Stimulated activated CD4-positive, alpha-beta T cell treated with anti-CD3 and anti-CD28 coated beads, TNF-alpha, amount 100 ng/mL, for 4 hours (primary cell): ENCODE measurements at regions not wholly inside any gene's neighbourhood (a gene's known extent, or its start where the extent isn't known, plus 50 kb on each side); places are given as distances from the start of the nearest gene placed in this dataset.

Experiments
- DNase-seq, 3 experiments: peaks; one replicate each; pipeline ENCODE4 v3.0.0-alpha.2; 2020; ENCODE audit warnings: low read depth in 3 of 3

GRCh38 chr13:73251626-73252265, 192.9 kb downstream of the KLF5 start:
- DNase-seq = no peak

GRCh38 chr13:73250061-73250460, 191.3 kb downstream of the KLF5 start:
- DNase-seq = no peak

GRCh38 chr13:73248711-73249580, 190.1 kb downstream of the KLF5 start:
- no peak for DNase-seq

DNA sequence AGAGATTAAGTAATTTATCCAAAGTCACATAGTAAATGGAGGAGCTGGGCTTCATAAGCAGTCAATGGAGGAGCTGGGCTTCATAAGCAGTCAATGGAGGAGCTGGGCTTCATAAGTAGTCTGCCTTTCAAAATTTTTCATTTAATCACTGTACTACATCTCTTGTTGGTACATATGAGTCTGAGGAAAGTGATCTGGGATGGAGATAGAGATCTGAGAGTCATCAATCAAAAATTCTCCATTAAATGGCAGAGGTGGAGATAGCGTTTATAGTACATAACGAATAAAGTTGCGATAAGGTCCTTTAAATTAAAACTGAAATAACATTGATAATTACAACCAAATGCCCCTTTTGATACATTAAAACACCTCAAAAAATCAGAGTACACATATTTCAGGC, 189.3 kb downstream of the KLF5 start:
- no peak for DNase-seq

- DNase-seq = no peak
These were observed 186.4 kb downstream of the KLF5 start for GRCh38 chr13:73245246-73245645.

DNA sequence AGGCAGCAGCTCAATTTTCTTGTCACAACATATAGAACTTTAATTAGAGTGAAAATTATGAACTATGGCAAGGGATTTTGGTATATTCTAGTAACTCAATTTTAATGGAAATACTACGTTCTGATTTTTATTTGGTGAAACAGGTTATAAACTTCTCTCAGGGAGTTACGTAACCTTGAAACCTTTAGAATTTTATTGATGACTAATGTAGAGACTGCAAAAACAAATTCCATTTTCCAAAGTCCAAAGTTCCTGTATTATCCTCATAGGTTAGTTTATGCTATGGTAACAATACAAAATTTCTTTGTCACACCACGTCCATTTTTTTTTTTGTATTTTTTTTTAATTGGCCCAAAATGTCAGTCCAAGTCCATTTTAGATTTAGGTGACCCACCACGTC, 185.7 kb downstream of the KLF5 start:
- DNase-seq = no peak

DNA sequence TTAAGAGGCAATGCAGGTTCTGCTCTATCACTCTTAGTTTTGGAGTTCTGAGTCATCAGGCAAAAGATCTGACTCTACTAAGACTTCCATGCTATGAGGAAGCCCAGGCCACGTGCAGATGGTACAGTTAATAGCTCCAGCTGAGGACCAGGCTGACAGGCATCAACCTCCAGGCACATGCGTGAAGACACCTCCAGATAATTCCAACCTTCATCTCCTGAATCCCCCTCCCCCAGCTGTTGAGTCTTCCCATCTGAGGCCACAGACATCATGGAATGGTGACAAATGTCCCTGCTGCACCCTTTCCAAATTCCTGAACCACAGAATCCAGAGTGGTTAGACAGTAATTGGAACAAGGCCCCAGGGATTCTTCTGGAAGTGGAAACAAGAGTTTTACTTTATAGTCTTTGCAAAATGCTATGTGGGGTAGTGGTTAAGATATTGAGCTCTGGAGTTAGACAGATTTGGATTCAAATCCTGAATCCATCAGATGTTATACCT, 183.8 kb downstream of the KLF5 start:
- DNase-seq = no peak

DNA sequence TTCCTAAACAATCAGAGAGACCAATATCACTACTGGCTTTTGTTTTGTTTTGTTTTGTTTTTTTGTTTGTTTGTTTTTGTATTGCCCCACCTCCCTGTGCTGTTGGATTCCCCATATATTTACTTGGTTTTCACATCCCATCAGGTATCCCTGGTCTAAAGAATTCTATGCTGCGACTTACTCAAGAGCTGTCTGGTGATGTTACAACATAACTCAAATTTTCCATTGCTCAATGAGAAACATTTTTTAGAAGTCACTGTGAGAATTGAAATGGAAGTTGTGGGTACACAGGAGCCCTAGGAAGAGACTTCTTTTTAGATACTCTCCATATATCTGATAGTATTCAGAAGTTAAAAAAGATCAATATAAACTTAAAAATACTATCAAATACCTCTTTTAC, 181.4 kb downstream of the KLF5 start:
- DNase-seq = no peak

GRCh38 chr13:73235385-73235784, 176.6 kb downstream of the KLF5 start:
- no peak for DNase-seq

- no peak for DNase-seq
These were observed 172.7 kb downstream of the KLF5 start for GRCh38 chr13:73231471-73231870.

DNA sequence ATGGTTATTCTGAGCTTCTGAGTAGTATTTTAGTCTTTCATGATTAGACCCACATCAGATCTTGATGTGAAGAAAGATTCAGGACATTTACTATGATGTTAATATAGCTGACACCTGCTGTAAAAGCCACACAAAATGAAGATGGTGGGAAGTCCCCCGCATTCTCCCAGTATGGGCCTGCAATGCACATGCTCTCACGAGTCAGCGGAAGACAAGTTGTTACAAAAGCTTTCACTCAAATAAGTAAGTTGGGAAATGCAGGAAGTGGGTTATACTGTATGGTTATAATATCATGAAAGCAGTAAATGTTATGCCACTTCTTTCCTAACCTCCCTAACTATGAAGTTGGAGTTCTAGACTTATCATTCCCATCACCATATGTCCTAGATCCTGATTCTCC, 171.9 kb downstream of the KLF5 start:
- no peak for DNase-seq

- DNase-seq = no peak
These were observed 169.7 kb downstream of the KLF5 start for GRCh38 chr13:73228546-73228945.

- DNase-seq = no peak
These were observed 167.2 kb downstream of the KLF5 start for GRCh38 chr13:73225990-73226389.

- DNase-seq = no peak
These were observed 165.9 kb downstream of the KLF5 start for GRCh38 chr13:73224703-73225102.

DNA sequence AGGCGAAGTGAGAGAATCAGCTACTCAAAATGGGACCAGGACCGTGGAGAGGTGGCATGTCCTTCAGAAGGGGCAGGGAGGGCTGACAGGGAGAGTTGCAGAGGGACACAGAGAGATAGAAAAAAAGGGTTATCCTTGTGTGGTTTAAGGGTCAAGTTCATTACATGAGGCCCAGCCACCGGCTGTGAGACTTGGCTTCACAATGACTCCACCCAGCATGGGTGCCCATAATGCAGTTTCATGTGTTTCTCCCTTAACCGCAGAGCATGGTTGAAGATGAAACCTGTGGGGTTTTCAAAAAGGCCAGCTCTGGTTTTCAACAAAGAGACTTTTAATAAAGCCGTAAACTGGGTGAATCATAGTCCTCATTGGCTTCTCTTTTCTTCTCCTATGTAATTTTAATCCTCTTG, 164.6 kb downstream of the KLF5 start:
- DNase-seq = no peak

GRCh38 chr13:73222627-73223305, 164.0 kb downstream of the KLF5 start:
- DNase-seq = no peak

DNA sequence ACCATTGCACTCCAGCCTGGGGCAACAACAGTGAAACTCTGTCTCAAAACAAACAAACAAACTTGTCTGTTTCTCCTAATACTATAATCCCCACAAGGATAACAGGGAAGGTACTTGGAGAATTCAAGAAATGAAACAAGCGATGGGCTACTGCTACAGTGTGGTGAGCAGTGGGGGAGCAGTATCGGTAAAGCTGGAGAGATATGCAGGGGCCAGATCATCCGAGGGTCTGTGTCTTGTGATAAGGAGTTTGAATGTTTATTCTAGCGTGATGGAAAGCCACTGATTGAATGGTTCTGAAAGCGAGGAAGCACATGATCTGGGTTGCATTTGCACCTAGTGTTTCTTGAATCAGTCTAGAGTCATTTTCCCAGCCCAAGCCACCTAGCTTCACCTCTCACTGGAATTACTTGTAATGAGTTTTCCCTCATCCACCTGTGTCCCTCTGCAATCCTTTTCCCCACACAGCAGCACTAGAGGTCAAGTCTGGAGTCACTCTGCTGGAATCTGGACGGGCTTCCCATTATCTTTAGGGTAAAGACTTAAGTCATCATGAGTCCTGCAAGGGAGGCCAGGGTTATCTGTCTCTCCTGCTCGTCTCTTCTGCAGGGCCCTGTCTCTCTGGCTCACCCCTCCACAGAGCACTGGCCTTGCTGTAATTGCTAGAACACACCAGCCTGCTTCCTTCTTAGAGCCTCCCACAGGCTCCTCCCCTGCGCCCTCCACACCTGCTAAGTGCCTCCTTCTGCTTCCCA, 162.3 kb downstream of the KLF5 start:
- DNase-seq = no peak

DNA sequence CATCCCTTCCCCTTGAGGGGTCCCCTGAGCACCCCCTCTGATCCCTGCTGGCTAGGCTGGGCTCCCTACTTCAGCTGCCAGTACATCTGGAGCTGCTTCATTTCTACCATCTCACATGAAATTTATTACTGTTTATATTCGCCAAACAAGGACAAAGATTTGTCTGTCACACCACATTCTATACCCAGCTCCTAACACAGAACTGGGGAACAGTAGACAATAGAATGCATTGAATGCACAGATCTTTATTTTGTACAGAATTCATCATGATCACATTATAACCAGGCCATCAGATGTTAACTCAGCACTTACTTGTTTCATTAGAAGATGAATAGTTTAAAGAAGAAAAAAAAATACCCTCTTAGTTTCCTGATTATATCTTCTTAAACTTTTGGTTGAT, 159.4 kb downstream of the KLF5 start:
- DNase-seq = no peak

GRCh38 chr13:73216381-73216831, 157.6 kb downstream of the KLF5 start:
- no peak for DNase-seq

- no peak for DNase-seq
These were observed 157.0 kb downstream of the KLF5 start for GRCh38 chr13:73215823-73216222.

DNA sequence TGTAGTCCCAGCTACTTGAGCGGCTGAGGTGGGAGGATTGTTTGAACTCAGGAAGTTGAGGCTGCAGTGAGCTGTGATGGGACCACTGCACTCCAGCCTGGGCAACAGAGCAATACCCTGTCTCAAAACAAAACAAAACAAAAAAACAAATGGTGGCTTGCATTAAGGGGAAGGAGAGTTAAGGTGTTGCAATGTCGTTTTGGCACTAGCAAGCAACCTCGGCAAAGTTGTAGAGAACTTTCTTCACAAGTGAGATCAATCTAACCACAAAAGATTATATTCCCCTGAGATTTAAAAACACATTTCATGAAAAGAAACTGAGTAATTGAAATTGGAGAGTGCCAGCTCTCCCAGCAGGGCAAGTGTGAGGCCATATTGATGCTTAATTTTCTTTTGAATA, 153.7 kb downstream of the KLF5 start:
- DNase-seq = no peak
